Gastroesophageal sphincter (tissue), 4 donors: ENCODE measurements at regions not wholly inside any gene's neighbourhood (a gene's known extent, or its start where the extent isn't known, plus 50 kb on each side); places are given as distances from the start of the nearest gene placed in this dataset.
"Not testable (repeated sequence)": the region's sequence is repeated elsewhere in the genome, so short reads cannot be mapped to it uniquely, and the experiment has no call there.

Experiments used
- ATAC-seq: fragments of 150-250 bp; one replicate; pipeline ENCODE4 v1.9.1; 2016; ENCODE audit warnings: mild to moderate bottlenecking, moderate library complexity
- H3K27ac ChIP-seq, 4 donors: fragments of 200-600 bp; sonication (generic) in 3 of 4; 1 replicate in 3 of 4; 2 replicates in 1 of 4; pipeline ENCODE4 v1.5.1; 2016 to 2019
- H3K27me3 ChIP-seq: fragments of 200-600 bp; sonication (generic); one replicate; pipeline ENCODE4 v1.5.1; 2019
- H3K36me3 ChIP-seq, 2 donors: fragments of 200-600 bp; sonication (generic); one replicate each; pipeline ENCODE4 v1.5.1; 2019; ENCODE audit warnings: control low read depth in 1 of 2
- H3K4me1 ChIP-seq, 3 donors: fragments of 200-600 bp; sonication (generic); 1 replicate in 2 of 3; 2 replicates in 1 of 3; pipeline ENCODE4 v1.5.1; 2016 to 2019; ENCODE audit warnings: control low read depth in 2 of 3
- H3K4me3 ChIP-seq, 2 donors: fragments of 200-600 bp; sonication (generic); one replicate each; pipeline ENCODE4 v1.5.1; 2019; ENCODE audit warnings: mild to moderate bottlenecking in 1 of 2, moderate library complexity in 1 of 2
- H3K9me3 ChIP-seq, 3 donors: fragments of 200-600 bp; sonication (generic); one replicate each; pipeline ENCODE4 v1.5.1; 2017 to 2019; ENCODE audit warnings: control low read depth in 2 of 3
- WGBS, 2 donors: methylation state at CpG; one replicate each; pipeline ENCODE4 v1.1.5; 2018; ENCODE audit warnings: low coverage in 1 of 2; 5-methylcytosine and 5-hydroxymethylcytosine counted together
- TF ChIP-seq, protein P1 (sequence below), 4 experiments: fragments of 200-600 bp in 2 of 4; fragments of 450-650 bp in 2 of 4; sonication (generic) in 1 of 4; IDR thresholded peaks; one replicate each; pipeline ENCODE4 v1.5.1; 2017 to 2019; ENCODE audit warnings: antibody characterized with exemption in 4 of 4, mild to moderate bottlenecking in 2 of 4, moderate library complexity in 2 of 4

GRCh38 chr20:30310385-30310784 is 947.1 kb upstream of the DEFB115 start:
- H3K36me3 ChIP-seq, H3K4me3 ChIP-seq, H3K27me3 ChIP-seq, ATAC-seq, H3K4me1 ChIP-seq, H3K9me3 ChIP-seq, H3K27ac ChIP-seq: not testable (repeated sequence)
- WGBS, 2 donors, result 54 to 87% methylated on average over 2 of the region's 2 CpGs

- Histone ChIP-seq H3K4me1 (peaks cover 0 to 11% (median 0%) of the 10 kb centered on the region in 3 donors), H3K27me3 (peaks cover 13% of the 10 kb centered on the region)
- not testable (repeated sequence) for H3K36me3 ChIP-seq, H3K27ac ChIP-seq, H3K9me3 ChIP-seq, H3K4me3 ChIP-seq, ATAC-seq
- 80 to 89% methylated on average over 1 to 4 of the region's 4 CpGs for whole genome bisulfite sequencing, 2 donors
Observed at GRCh38 chr20:30312220-30312619, 945.2 kb upstream of the DEFB115 start.

DNA sequence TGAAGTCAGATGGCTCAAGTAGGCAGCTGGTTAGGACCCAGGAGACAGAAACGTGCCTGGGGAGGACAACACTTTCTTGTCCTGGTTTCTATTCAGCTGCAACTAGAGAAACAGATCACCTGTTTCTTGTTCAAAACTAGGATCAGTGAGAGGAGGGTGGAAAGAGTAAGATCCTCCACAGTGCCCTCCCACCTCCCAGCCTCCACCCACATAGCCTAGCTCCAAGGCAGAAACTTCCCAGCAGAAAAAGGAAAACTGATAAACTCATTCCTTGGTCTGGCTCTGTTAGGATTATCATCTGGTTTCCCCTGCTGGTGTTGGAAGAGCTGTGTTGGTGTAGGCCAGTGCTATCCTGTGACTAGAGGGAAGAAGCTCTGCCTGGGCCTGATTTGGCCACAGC is 943.8 kb upstream of the DEFB115 start:
- not testable (repeated sequence) for ATAC-seq, H3K4me3 ChIP-seq, H3K36me3 ChIP-seq, H3K9me3 ChIP-seq, H3K27ac ChIP-seq
- WGBS, 2 donors, result no CpG with 5 or more reads among the region's 1 CpG
- Histone ChIP-seq H3K4me1 (peaks cover 0 to 11% (median 0%) of the 10 kb centered on the region in 3 donors), H3K27me3 (peaks cover 21% of the 10 kb centered on the region)

GRCh38 chr20:30316063-30316462 is 941.4 kb upstream of the DEFB115 start:
- not testable (repeated sequence) for ATAC-seq, H3K36me3 ChIP-seq, H3K27ac ChIP-seq, H3K9me3 ChIP-seq
- H3K27me3 ChIP-seq, result peaks cover 23% of the 10 kb centered on the region
- peaks cover 0 to 11% (median 0%) of the 10 kb centered on the region in 3 donors for H3K4me1 ChIP-seq
- peak overlapping the region in 1 of 2 donors; percentile 15 for H3K4me3 ChIP-seq
- no CpG with 5 or more reads among the region's 23 CpGs for WGBS, 2 donors

DNA sequence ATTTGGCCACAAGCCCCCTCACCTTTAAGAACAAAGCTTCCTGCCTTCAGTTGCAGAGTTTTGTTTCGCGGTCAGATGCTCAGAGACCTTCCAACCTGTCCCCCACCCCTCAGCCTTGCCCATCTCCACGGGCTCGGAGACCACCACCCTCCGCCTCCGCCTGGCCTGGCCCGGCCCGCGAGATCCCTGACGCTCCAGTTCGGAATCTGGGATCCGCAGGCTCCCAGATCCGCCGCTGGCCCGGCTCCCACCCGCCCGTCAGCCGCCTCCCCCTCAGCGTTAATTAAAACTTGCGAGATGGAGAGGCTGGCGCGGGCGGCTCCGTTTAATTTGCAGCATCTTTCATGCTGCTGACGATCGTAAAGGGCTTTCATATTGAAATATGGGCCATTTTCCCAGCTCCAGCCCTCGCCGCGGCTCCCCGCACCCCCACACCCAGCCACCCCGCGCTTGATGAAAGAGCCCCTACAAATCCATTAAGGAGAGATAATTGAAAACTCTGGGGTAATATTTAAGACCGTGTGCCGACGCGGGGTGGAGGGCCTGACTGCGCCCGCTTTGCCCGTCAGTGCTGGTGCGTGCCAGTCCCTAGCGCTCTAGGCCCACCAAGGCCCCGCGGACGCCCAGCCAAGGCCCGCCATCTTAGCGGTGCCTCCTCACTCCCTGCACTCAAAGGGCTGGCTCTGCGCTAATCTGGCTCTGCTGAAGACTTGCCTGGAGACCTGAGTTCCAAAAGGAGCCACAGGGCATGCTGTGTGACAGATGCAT is 940.7 kb upstream of the DEFB115 start:
- ATAC-seq, H3K36me3 ChIP-seq, H3K9me3 ChIP-seq, H3K27ac ChIP-seq: not testable (repeated sequence)
- H3K27me3 ChIP-seq, result peaks cover 23% of the 10 kb centered on the region
- peaks cover 0 to 11% (median 0%) of the 10 kb centered on the region in 3 donors for H3K4me1 ChIP-seq
- peak overlapping the region in 1 of 2 donors; percentile 15 for H3K4me3 ChIP-seq
- 25 to 59% methylated on average over 9 to 11 of the region's 47 CpGs for WGBS, 2 donors

DNA sequence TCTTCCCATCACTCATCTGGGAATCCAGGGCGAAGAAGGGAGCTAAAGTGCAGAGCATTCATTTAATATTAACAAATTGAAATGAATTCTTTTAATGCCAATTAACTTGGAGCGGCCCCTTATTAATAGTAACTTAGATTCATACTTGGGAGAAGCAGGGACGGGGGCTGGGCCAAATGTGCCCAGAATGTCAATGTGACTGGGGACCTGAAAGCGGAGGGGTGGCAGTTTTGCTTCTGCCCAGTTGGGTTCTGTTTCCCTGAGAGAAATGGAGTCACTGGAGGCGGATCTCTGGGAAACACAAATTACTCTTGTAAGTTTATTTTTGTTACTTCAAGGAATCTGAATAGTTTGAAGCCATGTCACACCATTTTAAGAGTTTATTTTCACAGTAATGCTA is 923.7 kb upstream of the DEFB115 start:
- ATAC-seq, H3K36me3 ChIP-seq, H3K9me3 ChIP-seq, H3K4me1 ChIP-seq, H3K27me3 ChIP-seq, H3K4me3 ChIP-seq, H3K27ac ChIP-seq: not testable (repeated sequence)
- 46 to 80% methylated on average over 1 to 4 of the region's 5 CpGs for WGBS, 2 donors

DNA sequence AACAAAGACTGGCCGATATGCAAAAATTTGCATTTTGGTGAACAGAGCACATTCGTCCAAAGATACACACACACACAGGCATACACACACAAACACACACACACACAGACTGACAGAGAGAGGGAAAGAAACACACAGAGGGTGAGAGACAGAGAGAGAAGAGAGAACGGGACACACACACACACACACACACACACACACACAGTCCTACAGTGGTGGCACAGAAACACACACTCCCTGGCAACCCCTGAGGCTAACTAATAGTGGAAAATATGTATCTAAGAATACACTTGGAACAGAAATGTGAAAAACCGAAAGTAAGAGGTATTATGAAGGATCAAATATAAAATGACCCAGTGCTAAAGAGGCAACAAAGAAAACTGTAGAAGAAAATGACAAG is 919.9 kb upstream of the DEFB115 start:
- 14 to 34% methylated on average over 1 to 4 of the region's 4 CpGs for WGBS, 2 donors
- H3K36me3 ChIP-seq, H3K9me3 ChIP-seq, ATAC-seq, H3K27me3 ChIP-seq, H3K4me1 ChIP-seq, H3K27ac ChIP-seq, H3K4me3 ChIP-seq: not testable (repeated sequence)

DNA sequence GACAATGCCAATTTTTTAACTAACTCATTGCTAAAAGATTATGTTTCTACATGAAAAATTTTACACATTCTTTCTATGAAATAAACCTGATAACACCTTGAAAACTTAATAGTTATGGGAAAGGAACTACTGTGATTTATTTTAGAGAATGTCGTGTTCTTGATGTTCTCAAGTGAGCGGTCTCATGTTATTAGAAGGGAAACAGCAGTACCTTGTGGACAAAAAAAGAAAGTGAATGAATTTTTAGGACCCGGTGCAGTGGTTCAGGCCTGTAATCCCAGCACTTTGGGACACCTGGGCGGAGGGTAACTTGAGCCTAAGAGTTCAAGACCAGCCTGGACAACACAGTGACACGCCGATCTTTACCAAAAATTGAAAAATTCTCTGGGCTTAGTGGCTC is 908.5 kb upstream of the DEFB115 start:
- H3K4me1 ChIP-seq, H3K36me3 ChIP-seq, H3K27me3 ChIP-seq, H3K27ac ChIP-seq, H3K9me3 ChIP-seq, H3K4me3 ChIP-seq, ATAC-seq: not testable (repeated sequence)
- TF ChIP-seq, protein P1, sequence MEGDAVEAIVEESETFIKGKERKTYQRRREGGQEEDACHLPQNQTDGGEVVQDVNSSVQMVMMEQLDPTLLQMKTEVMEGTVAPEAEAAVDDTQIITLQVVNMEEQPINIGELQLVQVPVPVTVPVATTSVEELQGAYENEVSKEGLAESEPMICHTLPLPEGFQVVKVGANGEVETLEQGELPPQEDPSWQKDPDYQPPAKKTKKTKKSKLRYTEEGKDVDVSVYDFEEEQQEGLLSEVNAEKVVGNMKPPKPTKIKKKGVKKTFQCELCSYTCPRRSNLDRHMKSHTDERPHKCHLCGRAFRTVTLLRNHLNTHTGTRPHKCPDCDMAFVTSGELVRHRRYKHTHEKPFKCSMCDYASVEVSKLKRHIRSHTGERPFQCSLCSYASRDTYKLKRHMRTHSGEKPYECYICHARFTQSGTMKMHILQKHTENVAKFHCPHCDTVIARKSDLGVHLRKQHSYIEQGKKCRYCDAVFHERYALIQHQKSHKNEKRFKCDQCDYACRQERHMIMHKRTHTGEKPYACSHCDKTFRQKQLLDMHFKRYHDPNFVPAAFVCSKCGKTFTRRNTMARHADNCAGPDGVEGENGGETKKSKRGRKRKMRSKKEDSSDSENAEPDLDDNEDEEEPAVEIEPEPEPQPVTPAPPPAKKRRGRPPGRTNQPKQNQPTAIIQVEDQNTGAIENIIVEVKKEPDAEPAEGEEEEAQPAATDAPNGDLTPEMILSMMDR (IDR thresholded peaks at IDR 0.05), result peak in 2 of 4 experiments; percentile 27 to 38
- 50 to 83% methylated on average over 1 to 6 of the region's 6 CpGs for WGBS, 2 donors

GRCh38 chr20:30356854-30357467 is 900.5 kb upstream of the DEFB115 start:
- H3K27me3 ChIP-seq, result peaks cover 11% of the 10 kb centered on the region
- not testable (repeated sequence) for H3K4me3 ChIP-seq, H3K9me3 ChIP-seq, H3K4me1 ChIP-seq, H3K27ac ChIP-seq, ATAC-seq, H3K36me3 ChIP-seq
- TF ChIP-seq, protein P1 (IDR thresholded peaks at IDR 0.05), result peak; percentile 45 to 68 (median 58)
- WGBS, 2 donors, result 0 to 15% methylated on average over 1 to 2 of the region's 2 CpGs

DNA sequence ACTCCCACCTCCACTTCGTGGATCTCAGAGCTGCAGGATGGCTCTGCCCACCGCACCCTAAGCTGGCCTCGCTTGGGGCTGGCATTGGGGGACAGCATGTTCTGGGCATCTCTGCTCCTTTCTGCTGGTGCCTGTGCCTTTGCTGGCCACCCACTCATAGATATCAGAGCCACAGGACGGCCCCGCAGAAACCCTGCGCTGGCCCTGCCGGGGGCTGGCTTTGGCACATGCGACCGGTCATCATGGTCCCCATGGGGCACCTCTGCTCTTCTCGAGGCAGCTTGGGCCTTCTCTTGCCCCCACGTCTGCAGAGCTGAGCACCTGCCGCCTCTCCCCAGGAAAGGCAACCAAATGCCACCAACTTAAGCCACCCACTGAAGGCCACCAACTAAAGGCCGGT is 895.7 kb upstream of the DEFB115 start:
- not testable (repeated sequence) for H3K9me3 ChIP-seq, H3K36me3 ChIP-seq, H3K4me3 ChIP-seq, ATAC-seq, H3K4me1 ChIP-seq, H3K27ac ChIP-seq
- H3K27me3 ChIP-seq, result peaks cover 12% of the 10 kb centered on the region
- WGBS, 2 donors, result 75 to 89% methylated on average over 2 to 3 of the region's 13 CpGs

DNA sequence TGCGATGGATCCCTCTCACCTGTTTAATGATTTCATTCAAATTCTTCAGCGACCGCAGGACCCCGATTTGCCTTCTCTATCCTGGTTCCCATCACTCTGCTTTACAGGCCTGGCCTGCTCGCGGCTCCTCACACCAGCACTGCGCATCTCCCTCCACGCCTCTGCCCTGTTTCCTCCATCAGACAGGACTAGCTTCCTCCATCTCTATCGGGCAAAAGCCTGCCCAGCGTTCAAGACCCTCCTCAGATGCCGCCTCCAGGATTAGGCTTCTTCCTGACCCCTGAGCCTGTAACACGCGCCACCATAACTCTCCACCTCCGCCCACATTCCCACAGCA is 881.1 kb upstream of the DEFB115 start:
- H3K27me3 ChIP-seq, H3K36me3 ChIP-seq, ATAC-seq, H3K9me3 ChIP-seq: not testable (repeated sequence)
- peak overlapping the region; percentile 79 to 82 for H3K4me3 ChIP-seq
- peaks cover 0 to 17% (median 0%) of the 10 kb centered on the region in 3 donors for H3K4me1 ChIP-seq
- peak overlapping the region in 3 of 4 donors; percentile 31 to 85 (median 77) for H3K27ac ChIP-seq
- WGBS, 2 donors, result 75 to 87% methylated on average over 4 to 11 of the region's 14 CpGs
